Neural cell (in vitro differentiated cells): ENCODE measurements at regions not wholly inside any gene's neighbourhood (a gene's known extent, or its start where the extent isn't known, plus 50 kb on each side); places are given as distances from the start of the nearest gene placed in this dataset.

Experiments used
- EP300 ChIP-seq: fragments of 450-650 bp; conservative IDR thresholded peaks from 2 replicates; pipeline ENCODE4 v1.6.1; 2014; ENCODE audit warnings: antibody characterized with exemption, mild to moderate bottlenecking, moderate library complexity; ENCODE audit not compliant: poor library complexity, severe bottlenecking
- EZH2 ChIP-seq: fragments of 200-600, 300-800 bp; shearing (Covaris generic), sonication (generic); IDR thresholded peaks from 2 replicates; pipeline ENCODE4 v1.6.1; 2014; ENCODE audit warnings: antibody characterized with exemption, low read length, borderline replicate concordance, mild to moderate bottlenecking; ENCODE audit not compliant: insufficient read depth, poor library complexity, severe bottlenecking
- MXI1 ChIP-seq: fragments of 450-650 bp; conservative IDR thresholded peaks from 2 replicates; pipeline ENCODE4 v1.6.1; 2014; ENCODE audit warnings: antibody characterized with exemption, mild to moderate bottlenecking; ENCODE audit not compliant: poor library complexity, severe bottlenecking
- POLR2AphosphoS5 ChIP-seq: IDR thresholded peaks from 2 replicates; pipeline ENCODE4 v1.6.1; 2012
- RAD21 ChIP-seq: fragments of 450-650 bp; conservative IDR thresholded peaks from 2 replicates; pipeline ENCODE4 v1.6.1; 2014; ENCODE audit warnings: antibody characterized with exemption, mild to moderate bottlenecking, moderate library complexity
- REST ChIP-seq: IDR thresholded peaks from 2 replicates; pipeline ENCODE4 v1.6.1; 2012; ENCODE audit warnings: borderline replicate concordance
- SMC3 ChIP-seq: fragments of 450-650 bp; conservative IDR thresholded peaks from 2 replicates; pipeline ENCODE4 v1.6.1; 2014; ENCODE audit warnings: antibody characterized with exemption, mild to moderate bottlenecking, moderate library complexity; ENCODE audit not compliant: poor library complexity
- TAF1 ChIP-seq: IDR thresholded peaks from 2 replicates; pipeline ENCODE4 v1.6.1; 2012; ENCODE audit warnings: low read depth
- TF ChIP-seq, protein P1 (sequence below): fragments of 450-650 bp; IDR thresholded peaks from 2 replicates; pipeline ENCODE4 v1.5.1; 2014; ENCODE audit warnings: antibody characterized with exemption, mild to moderate bottlenecking, moderate library complexity; ENCODE audit not compliant: poor library complexity, severe bottlenecking

- TF ChIP-seq, protein P1, sequence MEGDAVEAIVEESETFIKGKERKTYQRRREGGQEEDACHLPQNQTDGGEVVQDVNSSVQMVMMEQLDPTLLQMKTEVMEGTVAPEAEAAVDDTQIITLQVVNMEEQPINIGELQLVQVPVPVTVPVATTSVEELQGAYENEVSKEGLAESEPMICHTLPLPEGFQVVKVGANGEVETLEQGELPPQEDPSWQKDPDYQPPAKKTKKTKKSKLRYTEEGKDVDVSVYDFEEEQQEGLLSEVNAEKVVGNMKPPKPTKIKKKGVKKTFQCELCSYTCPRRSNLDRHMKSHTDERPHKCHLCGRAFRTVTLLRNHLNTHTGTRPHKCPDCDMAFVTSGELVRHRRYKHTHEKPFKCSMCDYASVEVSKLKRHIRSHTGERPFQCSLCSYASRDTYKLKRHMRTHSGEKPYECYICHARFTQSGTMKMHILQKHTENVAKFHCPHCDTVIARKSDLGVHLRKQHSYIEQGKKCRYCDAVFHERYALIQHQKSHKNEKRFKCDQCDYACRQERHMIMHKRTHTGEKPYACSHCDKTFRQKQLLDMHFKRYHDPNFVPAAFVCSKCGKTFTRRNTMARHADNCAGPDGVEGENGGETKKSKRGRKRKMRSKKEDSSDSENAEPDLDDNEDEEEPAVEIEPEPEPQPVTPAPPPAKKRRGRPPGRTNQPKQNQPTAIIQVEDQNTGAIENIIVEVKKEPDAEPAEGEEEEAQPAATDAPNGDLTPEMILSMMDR = no peak
- TF ChIP-seq EZH2 = no peak
- TF ChIP-seq REST = no peak
- no peak for TF ChIP-seq POLR2AphosphoS5
- no peak for TF ChIP-seq RAD21
- no peak for TF ChIP-seq SMC3
- TF ChIP-seq MXI1 = no peak
- TF ChIP-seq EP300 = no peak
- no peak for TF ChIP-seq TAF1
These were observed 618.7 kb upstream of the CDH6 start for GRCh38 chr5:30574761-30575160.
